CD4-positive, alpha-beta memory T cell (primary cell): ENCODE measurements at regions not wholly inside any gene's neighbourhood (a gene's known extent, or its start where the extent isn't known, plus 50 kb on each side); places are given as distances from the start of the nearest gene placed in this dataset.
A peak's percentile ranks its signal among the peaks of the same experiment; 100 is the strongest.

ENCODE experiments used
- CTCF ChIA-PET: fragments of 350-600 bp; sonication (Branson Sonifier 250); formaldehyde crosslinking; loops from one replicate; lab custom pipeline; 2021; ENCODE audit warnings: inconsistent platforms; ENCODE audit not compliant: partially characterized antibody; lab: Charles Lee
- POLR2A ChIA-PET: fragments of 350-600 bp; sonication (Branson Sonifier 250); formaldehyde crosslinking; loops from one replicate; lab custom pipeline; 2021; ENCODE audit not compliant: partially characterized antibody; lab: Charles Lee
- DNase-seq, 5 donors: peaks; one replicate each; pipeline versions ENCODE4 v3.0.0 to v3.0.0-alpha.2; 2020 to 2022; ENCODE audit warnings: mixed read lengths in 1 of 5
- H3K27ac ChIP-seq: one replicate; pipeline ENCODE4 v1.7.0; 2013; ENCODE audit warnings: low read depth, low read length
- H3K27me3 ChIP-seq: 2 replicates; pipeline ENCODE4 v1.7.0; 2013; ENCODE audit warnings: mild to moderate bottlenecking, low read length, moderate library complexity; ENCODE audit not compliant: insufficient read depth
- H3K36me3 ChIP-seq: 2 replicates; pipeline ENCODE4 v1.7.0; 2013; ENCODE audit warnings: mild to moderate bottlenecking, low read length, moderate library complexity; ENCODE audit not compliant: insufficient read depth
- H3K4me1 ChIP-seq: 2 replicates; pipeline ENCODE4 v1.7.0; 2013; ENCODE audit warnings: mild to moderate bottlenecking, low read length, moderate library complexity; ENCODE audit not compliant: insufficient read depth
- H3K4me3 ChIP-seq, 2 donors: one replicate each; pipeline ENCODE4 v1.7.0; 2013; ENCODE audit warnings: low read length in 2 of 2, mild to moderate bottlenecking in 1 of 2
- H3K9me3 ChIP-seq, 2 donors: one replicate each; pipeline ENCODE4 v1.7.0; 2013; ENCODE audit warnings: low read length in 2 of 2, control low read depth in 1 of 2; ENCODE audit not compliant: control insufficient read depth in 1 of 2
- H3K27ac Mint-ChIP-seq, 7 donors: one replicate each; pipeline ENCODE4 v1.8.0; 2020 to 2021; ENCODE audit warnings: mixed read lengths in 7 of 7, mild to moderate bottlenecking in 6 of 7, inconsistent platforms in 3 of 7, moderate library complexity in 3 of 7
- H3K27me3 Mint-ChIP-seq, 2 donors: one replicate each; pipeline ENCODE4 v1.8.0; 2020 to 2021; ENCODE audit warnings: mixed read lengths in 2 of 2
- H3K36me3 Mint-ChIP-seq, 2 donors: one replicate each; pipeline ENCODE4 v1.8.0; 2020 to 2021; ENCODE audit warnings: mixed read lengths in 2 of 2, inconsistent platforms in 1 of 2, mild to moderate bottlenecking in 1 of 2
- H3K4me1 Mint-ChIP-seq, 4 donors: one replicate each; pipeline ENCODE4 v1.8.0; 2020 to 2021; ENCODE audit warnings: mixed read lengths in 4 of 4, mild to moderate bottlenecking in 1 of 4
- H3K4me3 Mint-ChIP-seq, 8 donors: one replicate each; pipeline ENCODE4 v1.8.0; 2020 to 2021; ENCODE audit warnings: mixed read lengths in 8 of 8, mild to moderate bottlenecking in 7 of 8, moderate library complexity in 6 of 8, inconsistent platforms in 3 of 8
- H3K9me3 Mint-ChIP-seq, 8 donors: one replicate each; pipeline ENCODE4 v1.8.0; 2020 to 2021; ENCODE audit warnings: mixed read lengths in 8 of 8, mild to moderate bottlenecking in 5 of 8, inconsistent platforms in 3 of 8, moderate library complexity in 1 of 8
- intact Hi-C: fragments of 100-400 bp; cut with micrococcal nuclease; formaldehyde crosslinking; loops from one replicate; pipeline ENCODE4 v1.15.1; 2023

DNA sequence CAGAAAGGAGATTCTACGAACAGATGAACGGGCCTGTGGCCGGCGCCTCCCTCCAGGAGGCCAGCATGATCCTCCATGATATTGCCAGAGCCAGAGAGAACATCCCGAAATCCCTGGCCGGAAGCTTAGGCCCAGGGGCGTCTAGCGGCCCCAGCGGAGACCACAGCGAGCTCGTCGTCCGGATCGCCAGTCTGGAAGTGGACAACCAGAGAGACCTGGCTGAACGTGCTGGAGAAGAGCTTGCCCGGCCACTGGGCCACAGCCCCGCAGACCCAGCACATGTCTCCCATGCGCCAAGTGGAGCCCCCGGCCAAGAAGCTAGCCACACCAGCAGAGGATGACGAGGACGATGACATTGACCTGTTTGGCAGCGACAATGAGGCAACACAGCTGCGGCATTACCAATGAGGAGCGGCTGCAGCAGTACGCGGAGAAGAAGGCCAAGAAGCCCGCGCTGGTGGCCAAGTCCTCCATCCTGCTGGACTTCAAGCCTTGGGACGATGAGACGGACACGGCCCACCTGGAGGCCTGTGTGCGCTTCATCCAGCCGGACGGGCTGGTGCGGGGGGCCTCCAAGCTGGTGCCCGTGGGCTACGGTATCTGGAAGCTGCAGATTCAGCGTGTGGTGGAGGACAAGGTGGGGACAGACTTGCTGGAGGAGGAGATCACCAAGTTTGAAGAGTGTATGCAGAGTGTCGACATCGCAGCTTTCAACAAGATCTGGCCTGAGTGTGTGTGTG, 78.8 kb upstream of the FRY start:
- no peaks in the 10 kb centered on the region for H3K4me1 ChIP-seq
- Mint-ChIP-seq H3K27me3 (no peaks in the 10 kb centered on the region), H3K27ac (no peak overlapping the region), H3K4me3 (no peak overlapping the region), H3K36me3 (peaks cover 19 to 26% of the 10 kb centered on the region in 2 donors), H3K4me1 (peaks cover 0 to 6% (median 4%) of the 10 kb centered on the region in 4 donors), H3K9me3 (peaks cover 0 to 2% (median 0%) of the 10 kb centered on the region in 8 donors)
- no peak overlapping the region for H3K27ac ChIP-seq
- ChIA-PET POLR2A (no interaction called here), CTCF (interaction anchor here (0.7 to 1.4 kb wide), 3 partner anchors 10 to 43 kb away, joined by 3 to 5 read pairs (median 4); no protein-coding TSS in a partner anchor)
- H3K27me3 ChIP-seq = no peaks in the 10 kb centered on the region
- no peaks in the 10 kb centered on the region for H3K9me3 ChIP-seq
- no peak overlapping the region for H3K4me3 ChIP-seq
- intact Hi-C loops = no loop called here
- DNase-seq = no peak
- no peaks in the 10 kb centered on the region for H3K36me3 ChIP-seq

DNA sequence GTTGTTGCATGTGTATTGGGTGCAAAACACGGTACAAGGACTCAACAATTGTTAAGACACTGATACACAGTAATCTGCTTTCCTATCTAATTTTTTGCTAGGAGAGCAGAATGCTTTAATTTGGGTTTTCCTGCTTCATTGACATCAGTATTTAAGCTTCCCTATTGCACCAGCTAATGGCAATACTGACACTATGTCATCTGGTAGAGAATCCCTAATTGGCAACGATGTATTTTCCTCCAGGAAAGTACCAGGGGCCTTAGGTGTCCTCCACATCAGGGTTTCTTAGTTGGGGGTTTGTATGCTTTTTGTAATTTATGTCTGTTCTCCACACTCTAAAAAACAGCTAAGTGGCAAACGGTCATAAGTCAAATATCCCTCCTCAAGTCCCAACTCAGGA, 76.5 kb upstream of the FRY start:
- H3K4me3 Mint-ChIP-seq = peak overlapping the region in 1 of 8 donors; percentile 31
- peaks cover 0 to 6% (median 4%) of the 10 kb centered on the region in 4 donors for H3K4me1 Mint-ChIP-seq
- peaks cover 8 to 9% of the 10 kb centered on the region in 2 donors for H3K36me3 Mint-ChIP-seq
- no peaks in the 10 kb centered on the region for H3K27me3 ChIP-seq
- no peak overlapping the region for H3K27ac Mint-ChIP-seq
- intact Hi-C loops = no loop called here
- peaks cover 0 to 2% (median 0%) of the 10 kb centered on the region in 8 donors for H3K9me3 Mint-ChIP-seq
- POLR2A ChIA-PET = no interaction called here
- no peaks in the 10 kb centered on the region for H3K36me3 ChIP-seq
- no peaks in the 10 kb centered on the region for H3K4me1 ChIP-seq
- DNase-seq = no peak
- H3K4me3 ChIP-seq = no peak overlapping the region
- H3K27ac ChIP-seq = no peak overlapping the region
- H3K27me3 Mint-ChIP-seq = peaks cover 0 to 1% of the 10 kb centered on the region in 2 donors
- H3K9me3 ChIP-seq = no peaks in the 10 kb centered on the region
- CTCF ChIA-PET = interaction anchor here (0.6 kb wide), 1 partner anchor 57 kb away, joined by 4 read pairs; no protein-coding TSS in a partner anchor

DNA sequence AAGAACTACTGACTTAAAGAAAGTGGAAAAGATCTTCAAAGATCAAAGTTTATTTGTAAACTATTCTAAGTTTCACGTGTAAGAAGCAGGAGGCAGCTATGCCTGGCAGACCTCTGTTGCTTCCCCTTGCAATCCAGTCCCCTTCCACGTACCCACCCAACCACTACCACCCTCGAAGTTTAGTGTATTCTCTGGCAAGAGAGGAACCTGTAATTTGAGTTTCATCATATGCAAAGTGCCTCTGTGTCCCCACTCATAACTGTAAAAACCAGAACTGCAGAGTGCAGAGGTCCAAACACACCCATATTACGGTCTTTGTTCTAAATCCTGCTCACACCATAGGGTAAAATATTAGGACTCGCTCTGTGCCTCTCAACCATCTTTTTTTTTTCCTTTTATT, 75.8 kb upstream of the FRY start:
- Histone ChIP-seq H3K27me3 (no peaks in the 10 kb centered on the region), H3K4me3 (no peak overlapping the region), H3K27ac (no peak overlapping the region), H3K36me3 (no peaks in the 10 kb centered on the region), H3K4me1 (no peaks in the 10 kb centered on the region), H3K9me3 (no peaks in the 10 kb centered on the region)
- CTCF ChIA-PET = no interaction called here
- peaks cover 0 to 2% (median 0%) of the 10 kb centered on the region in 8 donors for H3K9me3 Mint-ChIP-seq
- intact Hi-C loops = no loop called here
- peaks cover 0 to 6% (median 4%) of the 10 kb centered on the region in 4 donors for H3K4me1 Mint-ChIP-seq
- POLR2A ChIA-PET = no interaction called here
- no peak overlapping the region for H3K4me3 Mint-ChIP-seq
- no peak overlapping the region for H3K27ac Mint-ChIP-seq
- peaks cover 7 to 8% of the 10 kb centered on the region in 2 donors for H3K36me3 Mint-ChIP-seq
- H3K27me3 Mint-ChIP-seq = peaks cover 0 to 1% of the 10 kb centered on the region in 2 donors
- no peak for DNase-seq

DNA sequence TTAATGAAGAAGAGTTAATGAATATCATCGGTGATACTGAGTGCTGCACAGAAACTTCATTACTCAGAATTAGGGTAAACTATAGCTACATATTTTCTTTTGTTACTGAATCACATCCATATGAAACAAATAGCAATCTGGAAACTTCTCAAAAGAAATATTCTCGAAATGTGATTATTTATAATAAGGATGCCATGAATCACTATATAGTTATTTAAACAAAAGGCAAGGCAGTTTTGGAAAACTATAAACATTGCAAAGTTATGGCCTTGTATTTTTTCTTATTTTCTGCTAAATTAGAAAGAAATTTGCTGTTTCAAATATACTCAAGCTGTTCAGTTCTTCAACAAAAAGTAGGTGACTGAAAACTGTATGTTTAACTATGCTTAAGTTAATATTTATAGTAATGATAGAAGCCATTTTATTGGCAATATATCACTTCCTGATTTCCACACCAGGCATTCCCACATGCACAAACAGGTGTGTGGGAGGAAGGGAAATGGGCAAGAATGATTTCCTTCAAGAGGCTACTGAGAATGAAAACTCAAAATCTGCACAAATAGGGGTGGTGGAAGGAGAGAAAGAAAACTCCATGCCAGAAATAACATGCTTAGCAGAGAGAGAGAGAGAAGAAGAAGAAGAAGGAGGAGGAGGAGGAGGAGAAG, 74.5 kb upstream of the FRY start:
- H3K36me3 ChIP-seq = no peaks in the 10 kb centered on the region
- H3K4me1 ChIP-seq = no peaks in the 10 kb centered on the region
- no peaks in the 10 kb centered on the region for H3K9me3 ChIP-seq
- Mint-ChIP-seq H3K27me3 (peaks cover 0 to 1% of the 10 kb centered on the region in 2 donors), H3K36me3 (peaks cover 0 to 1% of the 10 kb centered on the region in 2 donors), H3K9me3 (peaks cover 0 to 2% (median 0%) of the 10 kb centered on the region in 8 donors), H3K4me3 (no peak overlapping the region), H3K27ac (no peak overlapping the region), H3K4me1 (no peaks in the 10 kb centered on the region)
- CTCF ChIA-PET = interaction anchor here (0.9 to 1.0 kb wide), 2 partner anchors 10 to 48 kb away, joined by 3 to 4 read pairs; no protein-coding TSS in a partner anchor
- POLR2A ChIA-PET = no interaction called here
- no peaks in the 10 kb centered on the region for H3K27me3 ChIP-seq
- H3K4me3 ChIP-seq = no peak overlapping the region
- intact Hi-C loops = no loop called here
- no peak overlapping the region for H3K27ac ChIP-seq
- DNase-seq = no peak

DNA sequence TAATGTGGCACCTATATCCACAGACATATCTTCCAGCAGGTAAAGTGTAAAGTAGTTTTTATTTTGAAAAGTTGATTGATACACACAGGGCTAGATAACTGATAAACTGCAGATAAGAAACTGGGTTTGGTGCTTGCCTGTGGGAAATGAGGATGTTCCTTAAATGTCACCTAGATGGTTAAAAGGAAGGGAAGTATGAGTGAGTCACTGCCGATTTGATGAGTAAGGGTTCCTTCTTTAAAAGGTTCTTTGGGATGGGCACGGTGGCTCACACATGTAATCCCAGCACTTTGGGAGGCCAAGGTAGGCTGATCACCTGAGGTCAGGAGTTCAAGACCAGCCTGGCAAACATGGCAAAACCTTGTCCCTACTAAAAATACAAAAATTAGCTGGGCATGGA, 73.8 kb upstream of the FRY start:
- no peaks in the 10 kb centered on the region for H3K9me3 ChIP-seq
- DNase-seq = no peak
- H3K27ac ChIP-seq = no peak overlapping the region
- POLR2A ChIA-PET = no interaction called here
- no peaks in the 10 kb centered on the region for H3K4me1 Mint-ChIP-seq
- H3K4me3 ChIP-seq = no peak overlapping the region
- H3K9me3 Mint-ChIP-seq = peaks cover 0 to 2% (median 0%) of the 10 kb centered on the region in 8 donors
- H3K27me3 Mint-ChIP-seq = peaks cover 0 to 1% of the 10 kb centered on the region in 2 donors
- H3K4me1 ChIP-seq = no peaks in the 10 kb centered on the region
- H3K4me3 Mint-ChIP-seq = no peak overlapping the region
- H3K27ac Mint-ChIP-seq = no peak overlapping the region
- CTCF ChIA-PET = no interaction called here
- no peaks in the 10 kb centered on the region for H3K36me3 ChIP-seq
- intact Hi-C loops = no loop called here
- H3K36me3 Mint-ChIP-seq = peaks cover 0 to 1% of the 10 kb centered on the region in 2 donors
- H3K27me3 ChIP-seq = no peaks in the 10 kb centered on the region

DNA sequence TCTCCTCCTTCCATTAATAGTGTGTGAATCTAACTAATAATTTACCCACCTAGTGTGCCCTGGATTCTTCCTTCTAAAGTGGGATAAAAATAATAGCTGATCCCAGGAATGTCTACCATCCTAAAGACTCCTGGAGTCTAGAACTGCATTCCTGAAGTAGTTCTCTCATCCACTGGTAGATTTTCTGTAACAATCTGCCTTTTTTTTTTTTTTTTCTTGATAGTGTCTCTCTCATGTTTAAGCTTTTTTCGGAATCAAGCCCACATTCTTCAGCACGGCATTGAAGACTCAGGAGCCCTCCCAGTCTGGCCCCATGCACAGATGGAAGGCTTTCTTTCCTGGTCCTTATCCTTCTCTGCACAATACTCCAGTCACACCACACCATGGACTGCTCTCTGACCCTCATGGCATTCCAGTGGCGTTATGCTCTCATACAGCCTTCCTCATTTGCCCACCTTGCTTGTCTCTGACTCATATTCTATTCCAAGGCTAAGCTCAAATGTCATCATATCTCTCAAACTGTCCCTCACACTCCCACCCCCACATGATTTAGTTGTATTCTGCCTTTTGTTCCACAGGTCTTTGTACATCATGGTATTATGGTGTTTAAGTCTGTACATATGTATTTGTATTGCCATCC, 68.7 kb upstream of the FRY start:
- peaks cover 2 to 6% of the 10 kb centered on the region in 2 donors for H3K27me3 Mint-ChIP-seq
- H3K9me3 ChIP-seq = no peaks in the 10 kb centered on the region
- ChIA-PET POLR2A (no interaction called here), CTCF (interaction anchor here (1.1 kb wide), 1 partner anchor 10 kb away, joined by 3 read pairs; no protein-coding TSS in a partner anchor)
- no peak overlapping the region for H3K4me3 Mint-ChIP-seq
- H3K36me3 Mint-ChIP-seq = peaks cover 2 to 13% of the 10 kb centered on the region in 2 donors
- H3K27ac ChIP-seq = no peak overlapping the region
- peak overlapping the region in 1 of 7 donors; percentile 8 for H3K27ac Mint-ChIP-seq
- peaks cover 0 to 16% (median 6%) of the 10 kb centered on the region in 8 donors for H3K9me3 Mint-ChIP-seq
- no peak overlapping the region for H3K4me3 ChIP-seq
- no peaks in the 10 kb centered on the region for H3K4me1 ChIP-seq
- no peak for DNase-seq
- no peaks in the 10 kb centered on the region for H3K27me3 ChIP-seq
- no peaks in the 10 kb centered on the region for H3K36me3 ChIP-seq
- intact Hi-C loops = no loop called here
- peaks cover 5 to 6% (median 5%) of the 10 kb centered on the region in 4 donors for H3K4me1 Mint-ChIP-seq

DNA sequence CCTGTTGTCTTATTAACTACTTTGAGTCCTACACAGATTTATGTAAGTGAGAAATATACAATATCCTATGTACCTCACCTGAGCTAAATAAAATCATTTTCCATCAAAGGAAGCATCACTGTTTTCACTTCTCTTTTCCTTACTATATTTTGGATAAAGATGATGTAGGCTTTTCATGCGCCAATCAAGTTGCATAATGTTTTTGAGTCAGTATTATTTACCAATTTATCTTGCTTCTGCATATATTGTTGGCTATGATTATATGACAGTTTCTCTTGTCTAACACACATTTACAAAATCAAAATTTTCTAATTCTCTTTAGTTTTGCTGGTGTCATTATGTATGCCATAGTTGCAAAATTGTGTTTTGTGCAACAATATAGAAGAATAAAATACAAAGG, 67.9 kb upstream of the FRY start:
- POLR2A ChIA-PET = no interaction called here
- Mint-ChIP-seq H3K9me3 (peaks cover 2 to 20% (median 11%) of the 10 kb centered on the region in 8 donors), H3K36me3 (peaks cover 4 to 20% of the 10 kb centered on the region in 2 donors)

More for the DNA sequence above, 67.9 kb upstream of the FRY start:
- Histone ChIP-seq H3K36me3 (no peaks in the 10 kb centered on the region), H3K27me3 (no peaks in the 10 kb centered on the region), H3K4me3 (no peak overlapping the region), H3K9me3 (no peaks in the 10 kb centered on the region), H3K27ac (no peak overlapping the region), H3K4me1 (no peaks in the 10 kb centered on the region)
- Mint-ChIP-seq H3K4me3 (no peak overlapping the region), H3K4me1 (peaks cover 5 to 13% (median 6%) of the 10 kb centered on the region in 4 donors), H3K27me3 (peaks cover 2 to 10% of the 10 kb centered on the region in 2 donors), H3K27ac (no peak overlapping the region)
- DNase-seq = no peak
- intact Hi-C loops = no loop called here
- CTCF ChIA-PET = no interaction called here
